ENCODE measurements at regions not wholly inside any gene's neighbourhood (a gene's known extent, or its start where the extent isn't known, plus 50 kb on each side); places are given as distances from the start of the nearest gene placed in this dataset.

DNA sequence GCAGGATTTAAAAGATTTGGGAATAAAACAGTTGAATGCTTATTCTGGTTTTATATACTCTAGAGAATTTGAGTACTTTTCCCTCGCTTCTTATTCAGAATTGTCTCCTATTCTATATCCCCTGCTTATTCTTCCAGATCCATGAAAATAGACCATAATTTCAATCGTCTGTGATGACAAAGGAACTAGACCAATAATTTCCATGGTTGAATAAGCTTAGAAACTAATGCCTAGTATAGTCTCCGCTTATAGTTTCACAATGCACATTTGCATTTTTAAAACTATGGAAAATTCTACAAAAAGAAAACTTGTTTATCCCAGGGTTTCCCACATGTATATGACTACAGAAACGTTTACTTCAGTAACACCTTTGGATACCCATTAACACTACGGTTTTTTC lies 247.4 kb upstream of the NR5A2 start:
- H3K27me3 ChIP-seq: no peaks in the 10 kb centered on the region
- intact Hi-C loops (cut with DNase I; ENCODE audit: low total_unique reads): no loop called here
- no peaks in the 10 kb centered on the region for H3K4me1 ChIP-seq
- TF ChIP-seq, protein P1, sequence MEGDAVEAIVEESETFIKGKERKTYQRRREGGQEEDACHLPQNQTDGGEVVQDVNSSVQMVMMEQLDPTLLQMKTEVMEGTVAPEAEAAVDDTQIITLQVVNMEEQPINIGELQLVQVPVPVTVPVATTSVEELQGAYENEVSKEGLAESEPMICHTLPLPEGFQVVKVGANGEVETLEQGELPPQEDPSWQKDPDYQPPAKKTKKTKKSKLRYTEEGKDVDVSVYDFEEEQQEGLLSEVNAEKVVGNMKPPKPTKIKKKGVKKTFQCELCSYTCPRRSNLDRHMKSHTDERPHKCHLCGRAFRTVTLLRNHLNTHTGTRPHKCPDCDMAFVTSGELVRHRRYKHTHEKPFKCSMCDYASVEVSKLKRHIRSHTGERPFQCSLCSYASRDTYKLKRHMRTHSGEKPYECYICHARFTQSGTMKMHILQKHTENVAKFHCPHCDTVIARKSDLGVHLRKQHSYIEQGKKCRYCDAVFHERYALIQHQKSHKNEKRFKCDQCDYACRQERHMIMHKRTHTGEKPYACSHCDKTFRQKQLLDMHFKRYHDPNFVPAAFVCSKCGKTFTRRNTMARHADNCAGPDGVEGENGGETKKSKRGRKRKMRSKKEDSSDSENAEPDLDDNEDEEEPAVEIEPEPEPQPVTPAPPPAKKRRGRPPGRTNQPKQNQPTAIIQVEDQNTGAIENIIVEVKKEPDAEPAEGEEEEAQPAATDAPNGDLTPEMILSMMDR (IDR thresholded peaks at IDR 0.05): no peak
- TF ChIP-seq POLR2A (IDR thresholded peaks at IDR 0.05): no peak
- no peak for DNase-seq
- no peaks in the 10 kb centered on the region for H3K36me3 ChIP-seq
- H3K4me3 ChIP-seq: no peak overlapping the region
- no peaks in the 10 kb centered on the region for H3K9me3 ChIP-seq
- no peak overlapping the region for H3K27ac ChIP-seq

DNA sequence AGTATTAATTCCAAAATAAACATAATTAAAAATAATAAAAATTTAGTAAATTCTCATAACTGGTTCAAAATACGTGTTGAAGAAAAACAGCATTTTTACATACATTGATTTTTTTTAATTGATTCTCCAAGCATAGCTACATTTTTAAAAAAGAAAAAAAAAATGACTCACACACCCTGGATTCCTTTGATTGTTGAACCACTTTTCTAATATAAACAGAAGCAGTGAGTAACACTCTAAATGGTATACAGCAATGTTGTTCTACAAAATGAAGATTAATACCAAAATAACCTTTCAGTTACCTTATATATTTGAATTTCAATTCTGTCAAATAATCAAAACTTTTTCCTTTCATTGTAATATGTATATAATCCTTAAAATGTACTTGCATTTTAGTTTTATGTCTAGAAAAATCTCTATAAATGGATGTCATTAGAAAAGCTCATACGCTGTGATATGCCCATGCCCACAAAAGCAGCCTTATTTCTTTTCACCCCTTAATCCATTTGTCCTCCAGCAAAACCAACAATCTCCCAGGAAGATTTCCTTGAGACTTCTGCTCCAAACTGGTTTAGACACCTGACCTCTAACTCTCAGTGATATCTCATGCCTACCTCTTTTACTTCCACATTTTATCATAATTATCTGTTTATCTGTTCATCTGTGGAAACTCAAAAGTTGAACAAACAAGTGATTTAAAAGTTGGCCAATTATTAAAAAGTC lies 246.4 kb upstream of the NR5A2 start:
- no peaks in the 10 kb centered on the region for H3K9me3 ChIP-seq
- H3K4me3 ChIP-seq: no peak overlapping the region
- TF ChIP-seq, protein P1 (IDR thresholded peaks at IDR 0.05): no peak
- no peak for TF ChIP-seq POLR2A (IDR thresholded peaks at IDR 0.05)
- no peaks in the 10 kb centered on the region for H3K4me1 ChIP-seq
- no peak overlapping the region for H3K27ac ChIP-seq
- no peaks in the 10 kb centered on the region for H3K36me3 ChIP-seq
- intact Hi-C loops (cut with DNase I; ENCODE audit: low total_unique reads): no loop called here
- DNase-seq: no peak
- H3K27me3 ChIP-seq: no peaks in the 10 kb centered on the region

- H3K4me1 ChIP-seq: no peaks in the 10 kb centered on the region
- no peak overlapping the region for H3K4me3 ChIP-seq
- no peak overlapping the region for H3K27ac ChIP-seq
Measured at GRCh38 chr1:199784138-199784895, 243.2 kb upstream of the NR5A2 start.

GRCh38 chr1:199786695-199787094 lies 240.8 kb upstream of the NR5A2 start:
- intact Hi-C loops (cut with DNase I; ENCODE audit: low total_unique reads): no loop called here
- H3K27ac ChIP-seq: no peak overlapping the region
- no peaks in the 10 kb centered on the region for H3K36me3 ChIP-seq
- no peaks in the 10 kb centered on the region for H3K9me3 ChIP-seq
- no peaks in the 10 kb centered on the region for H3K27me3 ChIP-seq
- no peak for TF ChIP-seq POLR2A (IDR thresholded peaks at IDR 0.05)
- TF ChIP-seq, protein P1 (IDR thresholded peaks at IDR 0.05): no peak
- no peaks in the 10 kb centered on the region for H3K4me1 ChIP-seq
- no peak overlapping the region for H3K4me3 ChIP-seq
- DNase-seq: no peak

More at GRCh38 chr1:199784138-199784895, 243.2 kb upstream of the NR5A2 start:
- no peak for TF ChIP-seq POLR2A (IDR thresholded peaks at IDR 0.05)
- TF ChIP-seq, protein P1 (IDR thresholded peaks at IDR 0.05): no peak
- Histone ChIP-seq H3K27me3 (no peaks in the 10 kb centered on the region), H3K36me3 (no peaks in the 10 kb centered on the region), H3K9me3 (no peaks in the 10 kb centered on the region)
- intact Hi-C loops (cut with DNase I; ENCODE audit: low total_unique reads): no loop called here
- DNase-seq: no peak

GRCh38 chr1:199789141-199789540 lies 238.4 kb upstream of the NR5A2 start:
- H3K27me3 ChIP-seq: no peaks in the 10 kb centered on the region
- H3K36me3 ChIP-seq: no peaks in the 10 kb centered on the region
- DNase-seq: no peak
- H3K4me3 ChIP-seq: no peak overlapping the region
- H3K4me1 ChIP-seq: no peaks in the 10 kb centered on the region
- no peaks in the 10 kb centered on the region for H3K9me3 ChIP-seq
- TF ChIP-seq, protein P1 (IDR thresholded peaks at IDR 0.05): no peak
- no peak for TF ChIP-seq POLR2A (IDR thresholded peaks at IDR 0.05)
- intact Hi-C loops (cut with DNase I; ENCODE audit: low total_unique reads): no loop called here
- H3K27ac ChIP-seq: no peak overlapping the region
